Type B pancreatic cell (in vitro differentiated cells): ENCODE measurements at regions not wholly inside any gene's neighbourhood (a gene's known extent, or its start where the extent isn't known, plus 50 kb on each side); places are given as distances from the start of the nearest gene placed in this dataset.

ENCODE experiments used
- DNase-seq: peaks from one replicate; pipeline ENCODE4 v3.0.0; 2021; ENCODE audit warnings: mixed read lengths; ENCODE audit not compliant: unreplicated experiment; ENCODE audit errors: extremely low spot score
- H3K27ac Mint-ChIP-seq: 2 replicates; pipeline ENCODE4 v1.8.0; 2021; ENCODE audit warnings: mild to moderate bottlenecking, mixed read lengths
- H3K27me3 Mint-ChIP-seq: 2 replicates; pipeline ENCODE4 v1.8.0; 2021; ENCODE audit warnings: mixed read lengths
- H3K36me3 Mint-ChIP-seq: 2 replicates; pipeline ENCODE4 v1.8.0; 2021; ENCODE audit warnings: mixed read lengths
- H3K4me1 Mint-ChIP-seq: one replicate; pipeline ENCODE4 v1.8.0; 2021; ENCODE audit warnings: mixed read lengths; ENCODE audit not compliant: unreplicated experiment
- H3K4me3 Mint-ChIP-seq: 2 replicates; pipeline ENCODE4 v1.8.0; 2021; ENCODE audit warnings: mild to moderate bottlenecking, mixed read lengths
- H3K9me3 Mint-ChIP-seq: 2 replicates; pipeline ENCODE4 v1.8.0; 2021; ENCODE audit warnings: mixed read lengths
- TF ChIP-seq, protein P1 (sequence below): fragments of 200-600 bp; sonication (generic); conservative IDR thresholded peaks from 2 replicates; pipeline ENCODE4 v1.5.0; 2021; ENCODE audit warnings: antibody characterized with exemption, mild to moderate bottlenecking

DNA sequence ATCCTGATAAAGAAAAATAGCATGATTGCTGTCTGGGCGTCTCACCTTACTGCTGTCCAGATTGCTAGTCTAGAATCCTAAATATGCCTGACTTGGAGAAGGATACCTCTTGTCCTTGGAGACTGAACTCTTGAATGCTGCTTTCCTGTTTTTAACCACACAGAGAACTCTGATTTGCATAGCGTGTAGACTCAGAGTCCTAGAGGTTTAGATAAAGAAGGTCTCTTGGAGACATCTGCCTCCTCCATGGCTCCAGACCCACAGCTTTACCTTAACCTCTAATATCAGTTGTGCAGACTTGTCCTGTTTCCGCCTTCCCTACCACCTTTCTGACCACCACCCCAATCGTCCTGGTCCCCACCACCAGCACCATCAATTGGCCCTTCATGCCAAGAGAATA lies 292.6 kb upstream of the CYRIA start:
- Mint-ChIP-seq H3K4me1 (peaks cover 9% of the 10 kb centered on the region), H3K4me3 (no peak overlapping the region), H3K27ac (no peak overlapping the region), H3K9me3 (no peaks in the 10 kb centered on the region), H3K36me3 (no peaks in the 10 kb centered on the region), H3K27me3 (no peaks in the 10 kb centered on the region)
- DNase-seq, result no peak
- TF ChIP-seq, protein P1, sequence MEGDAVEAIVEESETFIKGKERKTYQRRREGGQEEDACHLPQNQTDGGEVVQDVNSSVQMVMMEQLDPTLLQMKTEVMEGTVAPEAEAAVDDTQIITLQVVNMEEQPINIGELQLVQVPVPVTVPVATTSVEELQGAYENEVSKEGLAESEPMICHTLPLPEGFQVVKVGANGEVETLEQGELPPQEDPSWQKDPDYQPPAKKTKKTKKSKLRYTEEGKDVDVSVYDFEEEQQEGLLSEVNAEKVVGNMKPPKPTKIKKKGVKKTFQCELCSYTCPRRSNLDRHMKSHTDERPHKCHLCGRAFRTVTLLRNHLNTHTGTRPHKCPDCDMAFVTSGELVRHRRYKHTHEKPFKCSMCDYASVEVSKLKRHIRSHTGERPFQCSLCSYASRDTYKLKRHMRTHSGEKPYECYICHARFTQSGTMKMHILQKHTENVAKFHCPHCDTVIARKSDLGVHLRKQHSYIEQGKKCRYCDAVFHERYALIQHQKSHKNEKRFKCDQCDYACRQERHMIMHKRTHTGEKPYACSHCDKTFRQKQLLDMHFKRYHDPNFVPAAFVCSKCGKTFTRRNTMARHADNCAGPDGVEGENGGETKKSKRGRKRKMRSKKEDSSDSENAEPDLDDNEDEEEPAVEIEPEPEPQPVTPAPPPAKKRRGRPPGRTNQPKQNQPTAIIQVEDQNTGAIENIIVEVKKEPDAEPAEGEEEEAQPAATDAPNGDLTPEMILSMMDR, result no peak

DNA sequence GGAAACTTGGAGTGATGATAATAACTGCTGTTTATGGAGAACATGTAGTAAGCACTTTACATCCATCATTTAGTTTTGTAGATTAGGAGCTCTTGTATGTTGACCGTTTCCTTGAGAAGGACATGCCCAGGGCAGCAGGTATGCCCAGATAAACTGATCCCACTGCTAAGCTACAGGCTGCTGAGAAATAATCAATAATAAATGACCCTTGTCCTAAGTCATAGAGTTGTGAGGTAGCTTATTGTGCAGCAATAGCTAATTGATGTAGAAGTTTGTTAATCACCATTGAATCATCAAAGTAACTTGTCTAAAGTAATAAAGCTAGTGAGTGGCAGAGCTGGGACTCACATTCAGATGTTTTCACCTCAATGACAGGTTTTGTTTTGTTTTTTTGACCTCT lies 287.2 kb upstream of the CYRIA start:
- no peak overlapping the region for H3K27ac Mint-ChIP-seq
- TF ChIP-seq, protein P1, result no peak
- no peak overlapping the region for H3K4me3 Mint-ChIP-seq
- H3K4me1 Mint-ChIP-seq, result no peaks in the 10 kb centered on the region
- no peaks in the 10 kb centered on the region for H3K36me3 Mint-ChIP-seq
- peaks cover 3% of the 10 kb centered on the region for H3K27me3 Mint-ChIP-seq
- H3K9me3 Mint-ChIP-seq, result no peaks in the 10 kb centered on the region
- no peak for DNase-seq

DNA sequence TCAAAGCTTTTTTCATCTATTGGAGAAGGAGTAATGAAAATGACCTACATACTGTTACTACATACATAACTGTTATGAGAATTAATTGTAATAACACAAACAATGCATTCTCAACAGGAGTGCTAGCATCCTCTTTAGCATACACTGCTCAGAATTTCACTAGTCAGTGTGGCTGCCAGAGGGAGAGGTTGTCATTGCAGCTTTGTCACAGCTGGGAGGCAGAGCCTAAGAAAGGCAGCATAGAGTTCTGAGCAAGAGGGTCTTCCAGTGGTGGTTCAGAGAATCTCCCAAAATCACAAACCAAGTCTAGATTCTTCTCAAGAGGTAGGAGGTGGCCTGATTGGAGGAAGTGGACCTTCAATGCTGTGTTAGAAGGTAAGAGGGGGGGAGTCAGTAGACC lies 286.7 kb upstream of the CYRIA start:
- H3K27ac Mint-ChIP-seq, result no peak overlapping the region
- H3K9me3 Mint-ChIP-seq, result no peaks in the 10 kb centered on the region
- TF ChIP-seq, protein P1, result no peak
- DNase-seq, result no peak
- no peaks in the 10 kb centered on the region for H3K36me3 Mint-ChIP-seq
- no peak overlapping the region for H3K4me3 Mint-ChIP-seq
- H3K27me3 Mint-ChIP-seq, result peaks cover 3% of the 10 kb centered on the region
- no peaks in the 10 kb centered on the region for H3K4me1 Mint-ChIP-seq

DNA sequence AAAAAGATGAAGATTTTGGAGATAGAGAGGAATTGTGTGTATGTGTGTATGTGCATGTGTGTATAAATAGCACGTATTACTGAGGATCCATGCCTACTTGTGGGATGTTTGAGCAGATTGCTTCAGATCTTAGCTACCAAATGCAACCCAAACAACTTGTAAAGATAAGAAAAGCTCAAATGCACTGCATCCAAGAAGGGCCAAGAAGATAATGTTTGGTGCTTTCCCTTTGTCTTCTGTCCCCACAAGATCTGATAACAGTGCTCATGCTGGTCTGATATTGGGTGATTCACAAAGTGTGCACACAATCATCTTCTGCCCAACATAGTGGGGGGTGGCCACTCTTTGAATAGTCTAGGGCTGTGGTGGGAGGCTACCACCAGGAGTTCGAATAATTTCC lies 284.8 kb upstream of the CYRIA start:
- TF ChIP-seq, protein P1, result no peak
- H3K27me3 Mint-ChIP-seq, result peaks cover 3% of the 10 kb centered on the region
- no peak overlapping the region for H3K4me3 Mint-ChIP-seq
- H3K4me1 Mint-ChIP-seq, result no peaks in the 10 kb centered on the region
- no peaks in the 10 kb centered on the region for H3K9me3 Mint-ChIP-seq
- no peaks in the 10 kb centered on the region for H3K36me3 Mint-ChIP-seq
- DNase-seq, result no peak
- H3K27ac Mint-ChIP-seq, result no peak overlapping the region

DNA sequence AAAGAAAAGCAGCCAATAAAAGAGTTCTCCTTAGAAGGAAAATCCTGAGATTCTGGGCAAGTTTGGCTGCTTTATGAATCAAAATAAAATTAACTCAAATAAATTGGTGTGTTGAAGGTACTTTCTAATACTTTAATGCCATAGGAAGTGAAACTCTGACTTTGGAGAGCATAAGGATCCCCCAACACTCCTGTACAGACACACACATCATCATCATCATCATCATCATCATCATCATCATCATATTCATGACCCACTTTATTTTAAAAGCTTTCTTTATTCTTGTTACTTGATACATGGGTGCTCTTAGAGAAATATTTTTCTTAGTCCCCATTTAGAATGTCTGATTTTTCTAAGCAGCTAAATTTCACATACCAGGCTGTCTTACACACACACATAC lies 283.1 kb upstream of the CYRIA start:
- no peak for DNase-seq
- TF ChIP-seq, protein P1, result no peak
- Mint-ChIP-seq H3K9me3 (no peaks in the 10 kb centered on the region), H3K4me1 (no peaks in the 10 kb centered on the region), H3K27me3 (peaks cover 3% of the 10 kb centered on the region), H3K27ac (no peak overlapping the region), H3K36me3 (no peaks in the 10 kb centered on the region), H3K4me3 (no peak overlapping the region)

DNA sequence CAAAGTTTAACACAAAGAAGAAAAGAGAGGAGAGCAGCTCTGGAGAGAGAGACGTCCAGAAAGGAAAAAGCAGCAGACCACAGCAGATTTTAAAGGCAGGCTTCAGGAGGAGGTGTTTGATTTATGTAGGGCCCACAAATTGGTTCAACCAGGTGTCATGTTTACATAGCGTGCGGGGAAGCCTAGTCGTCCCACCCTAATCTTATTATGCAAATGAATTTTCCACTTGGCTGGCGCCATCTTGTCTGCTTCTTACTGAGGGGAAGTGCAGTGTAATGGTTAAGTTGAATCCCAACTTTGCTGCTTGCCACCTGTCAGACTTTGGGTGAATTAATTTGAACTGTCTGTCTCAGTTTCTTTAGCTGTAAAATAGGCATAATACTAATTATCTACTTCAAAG lies 282.4 kb upstream of the CYRIA start:
- H3K27ac Mint-ChIP-seq, result no peak overlapping the region
- no peaks in the 10 kb centered on the region for H3K36me3 Mint-ChIP-seq
- H3K4me3 Mint-ChIP-seq, result no peak overlapping the region
- no peaks in the 10 kb centered on the region for H3K4me1 Mint-ChIP-seq
- no peaks in the 10 kb centered on the region for H3K9me3 Mint-ChIP-seq
- no peak for DNase-seq
- peaks cover 3% of the 10 kb centered on the region for H3K27me3 Mint-ChIP-seq
- TF ChIP-seq, protein P1, result no peak
